ENCODE measurements at regions not wholly inside any gene's neighbourhood (a gene's known extent, or its start where the extent isn't known, plus 50 kb on each side); places are given as distances from the start of the nearest gene placed in this dataset.

GRCh38 chr5:8321272-8321671 lies 452.3 kb downstream of the MTRR start:
- TF ChIP-seq POLR2A (IDR thresholded peaks at IDR 0.05; ENCODE audit: low read length) (no peak), GATA1 (IDR thresholded peaks at IDR 0.05; ENCODE audit: low read depth, low read length) (no peak)
